NT2/D1 (cell line): ENCODE measurements at regions not wholly inside any gene's neighbourhood (a gene's known extent, or its start where the extent isn't known, plus 50 kb on each side); places are given as distances from the start of the nearest gene placed in this dataset.
"Not testable (repeated sequence)": the region's sequence is repeated elsewhere in the genome, so short reads cannot be mapped to it uniquely, and the experiment has no call there.

Source experiments
- DNase-seq: peaks from one replicate; pipeline ENCODE4 v3.0.0-alpha.2; 2011; ENCODE audit warnings: low read depth, low spot score
- H3K27me3 ChIP-seq: 2 replicates; pipeline ENCODE4 v1.6.0; 2011; ENCODE audit warnings: mild to moderate bottlenecking; ENCODE audit not compliant: insufficient read length, insufficient read depth
- H3K36me3 ChIP-seq: 2 replicates; pipeline ENCODE4 v1.6.1; 2011; ENCODE audit warnings: mild to moderate bottlenecking, low read length, mixed read lengths; ENCODE audit not compliant: insufficient read depth, insufficient read length
- H3K4me1 ChIP-seq: 2 replicates; pipeline ENCODE4 v1.5.1; 2011; ENCODE audit not compliant: insufficient read depth, insufficient read length
- H3K4me3 ChIP-seq: 2 replicates; pipeline ENCODE4 v1.5.1; 2011; ENCODE audit warnings: low read depth; ENCODE audit not compliant: insufficient read length
- H3K9ac ChIP-seq: 2 replicates; pipeline ENCODE4 v1.6.0; 2011; ENCODE audit warnings: low read depth; ENCODE audit not compliant: insufficient read length
- H3K9me3 ChIP-seq: 2 replicates; pipeline ENCODE4 v1.5.1; 2011; ENCODE audit warnings: mild to moderate bottlenecking, low read length; ENCODE audit not compliant: insufficient read depth
- SUZ12 ChIP-seq: IDR thresholded peaks from 2 replicates; pipeline ENCODE4 v1.6.1; 2011; ENCODE audit not compliant: insufficient read length, insufficient read depth; ENCODE audit errors: extremely low read depth
- YY1 ChIP-seq: IDR thresholded peaks from 2 replicates; pipeline ENCODE4 v1.6.1; 2011; ENCODE audit not compliant: insufficient read length, insufficient read depth
- ZNF274 ChIP-seq: IDR thresholded peaks from 2 replicates; pipeline ENCODE4 v1.6.1; 2011; ENCODE audit warnings: mild to moderate bottlenecking, low read depth, low read length

DNA sequence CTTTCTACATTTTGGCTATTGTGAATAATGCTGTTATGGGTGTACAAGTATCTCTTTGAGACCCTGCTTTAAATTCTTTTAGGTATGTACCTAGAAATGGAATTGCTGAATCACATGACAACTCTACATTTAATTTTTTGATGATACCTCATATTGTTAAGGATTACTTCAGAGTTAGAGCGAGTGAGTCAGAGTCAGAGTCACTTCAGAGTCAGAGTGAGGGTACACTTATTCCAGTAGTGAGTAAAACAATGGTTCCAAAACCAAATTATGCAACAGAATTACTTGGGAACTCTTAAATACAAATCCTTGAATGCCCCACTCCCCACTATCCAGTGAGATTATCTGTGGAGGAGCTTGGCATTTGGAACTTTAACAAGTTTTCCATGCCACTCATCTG, 50.3 kb upstream of the SNRK start:
- H3K4me1 ChIP-seq, result no peaks in the 10 kb centered on the region
- no peaks in the 10 kb centered on the region for H3K36me3 ChIP-seq
- H3K4me3 ChIP-seq, result no peak overlapping the region
- no peak for DNase-seq
- no peak overlapping the region for H3K9ac ChIP-seq
- H3K9me3 ChIP-seq, result no peaks in the 10 kb centered on the region
- TF ChIP-seq YY1, result no peak
- TF ChIP-seq ZNF274, result no peak
- no peak for TF ChIP-seq SUZ12
- H3K27me3 ChIP-seq, result no peaks in the 10 kb centered on the region

- Histone ChIP-seq H3K9ac (no peak overlapping the region), H3K4me3 (no peak overlapping the region), H3K9me3 (no peaks in the 10 kb centered on the region), H3K27me3 (no peaks in the 10 kb centered on the region), H3K36me3 (no peaks in the 10 kb centered on the region), H3K4me1 (no peaks in the 10 kb centered on the region)
- TF ChIP-seq ZNF274 (no peak), YY1 (no peak), SUZ12 (no peak)
- no peak for DNase-seq
These were observed 53.3 kb upstream of the SNRK start for GRCh38 chr3:43233062-43233461.

DNA sequence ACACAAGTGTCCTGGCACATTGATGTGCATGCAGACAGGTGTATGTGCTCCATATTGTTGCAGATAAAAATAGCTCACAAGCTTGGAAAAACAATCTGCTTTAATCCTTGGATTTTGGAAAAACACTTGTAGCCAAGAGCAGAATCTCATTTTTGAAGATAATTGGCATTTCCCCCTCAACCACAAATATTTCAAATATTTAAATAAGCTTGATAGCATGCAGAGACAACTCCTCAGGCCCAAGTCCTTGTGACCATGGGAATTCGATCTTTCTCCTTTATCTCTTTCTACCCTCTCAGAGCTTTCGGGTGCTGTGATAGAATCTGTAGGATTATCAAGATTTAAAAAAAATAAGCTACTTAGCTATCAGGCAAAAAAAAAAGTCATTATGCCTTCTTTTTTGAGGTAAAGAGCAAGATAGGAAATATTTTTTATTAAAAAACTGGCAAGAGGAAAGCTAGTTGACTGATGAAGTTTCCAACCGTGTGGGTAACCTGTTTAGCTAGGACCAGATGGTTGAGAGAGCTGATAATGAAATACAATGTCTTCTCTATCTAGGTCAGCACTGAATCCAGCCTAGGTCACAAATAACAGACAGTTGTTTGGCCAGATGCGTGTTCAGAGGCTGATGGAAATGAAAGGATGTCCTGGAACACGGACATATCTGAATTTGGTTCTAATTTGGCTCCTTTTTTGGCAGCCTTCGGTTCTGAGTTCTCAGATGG, 54.9 kb upstream of the SNRK start:
- H3K9me3 ChIP-seq, result peaks cover 10% of the 10 kb centered on the region
- no peak for DNase-seq
- no peak overlapping the region for H3K9ac ChIP-seq
- H3K36me3 ChIP-seq, result no peaks in the 10 kb centered on the region
- no peak for TF ChIP-seq YY1
- TF ChIP-seq SUZ12, result no peak
- TF ChIP-seq ZNF274, result no peak
- no peak overlapping the region for H3K4me3 ChIP-seq
- no peaks in the 10 kb centered on the region for H3K27me3 ChIP-seq
- no peaks in the 10 kb centered on the region for H3K4me1 ChIP-seq

GRCh38 chr3:43229865-43230264, 56.5 kb upstream of the SNRK start:
- H3K36me3 ChIP-seq, H3K9ac ChIP-seq, DNase-seq, H3K4me3 ChIP-seq, H3K27me3 ChIP-seq, H3K4me1 ChIP-seq: not testable (repeated sequence)
- H3K9me3 ChIP-seq, result peaks cover 12% of the 10 kb centered on the region

GRCh38 chr3:43227685-43228084, 58.7 kb upstream of the SNRK start:
- not testable (repeated sequence) for DNase-seq, H3K36me3 ChIP-seq, H3K9ac ChIP-seq, H3K4me1 ChIP-seq, H3K4me3 ChIP-seq, H3K27me3 ChIP-seq
- peaks cover 21% of the 10 kb centered on the region for H3K9me3 ChIP-seq

DNA sequence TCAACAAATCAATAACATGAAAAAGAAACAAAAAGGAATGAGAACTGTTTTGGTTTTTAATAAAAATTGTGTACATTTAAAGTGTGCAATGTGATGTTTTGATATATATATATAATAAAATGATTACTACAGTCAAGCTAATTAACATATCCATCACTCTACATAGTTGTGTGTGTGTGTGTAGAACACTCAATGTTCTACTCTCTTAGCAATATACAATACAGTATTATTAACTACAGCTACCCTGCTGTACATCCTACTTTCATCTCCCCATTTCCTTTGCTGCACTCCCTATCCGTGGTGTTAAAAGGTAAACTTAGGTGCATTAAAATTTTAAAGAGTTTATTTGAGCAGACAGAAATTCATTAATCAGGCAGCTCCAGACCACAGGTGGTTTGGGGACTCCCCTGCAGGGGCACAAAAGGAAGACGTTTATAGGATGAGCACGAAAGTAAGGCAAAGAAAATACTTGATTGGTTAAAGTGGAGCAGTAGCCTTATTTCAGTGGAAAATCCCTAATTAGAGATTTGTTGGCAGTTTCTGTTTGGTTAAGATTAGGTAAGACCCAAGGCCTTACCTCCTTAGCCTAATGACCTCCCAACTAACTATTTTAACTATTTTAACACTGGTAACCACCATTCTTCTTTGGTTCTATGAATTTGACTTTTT, 61.8 kb upstream of the SNRK start:
- no peak for DNase-seq
- no peak overlapping the region for H3K4me3 ChIP-seq
- TF ChIP-seq YY1, result no peak
- TF ChIP-seq SUZ12, result no peak
- TF ChIP-seq ZNF274, result no peak
- no peaks in the 10 kb centered on the region for H3K36me3 ChIP-seq
- H3K4me1 ChIP-seq, result no peaks in the 10 kb centered on the region
- no peak overlapping the region for H3K9ac ChIP-seq
- H3K27me3 ChIP-seq, result no peaks in the 10 kb centered on the region
- peaks cover 22% of the 10 kb centered on the region for H3K9me3 ChIP-seq

DNA sequence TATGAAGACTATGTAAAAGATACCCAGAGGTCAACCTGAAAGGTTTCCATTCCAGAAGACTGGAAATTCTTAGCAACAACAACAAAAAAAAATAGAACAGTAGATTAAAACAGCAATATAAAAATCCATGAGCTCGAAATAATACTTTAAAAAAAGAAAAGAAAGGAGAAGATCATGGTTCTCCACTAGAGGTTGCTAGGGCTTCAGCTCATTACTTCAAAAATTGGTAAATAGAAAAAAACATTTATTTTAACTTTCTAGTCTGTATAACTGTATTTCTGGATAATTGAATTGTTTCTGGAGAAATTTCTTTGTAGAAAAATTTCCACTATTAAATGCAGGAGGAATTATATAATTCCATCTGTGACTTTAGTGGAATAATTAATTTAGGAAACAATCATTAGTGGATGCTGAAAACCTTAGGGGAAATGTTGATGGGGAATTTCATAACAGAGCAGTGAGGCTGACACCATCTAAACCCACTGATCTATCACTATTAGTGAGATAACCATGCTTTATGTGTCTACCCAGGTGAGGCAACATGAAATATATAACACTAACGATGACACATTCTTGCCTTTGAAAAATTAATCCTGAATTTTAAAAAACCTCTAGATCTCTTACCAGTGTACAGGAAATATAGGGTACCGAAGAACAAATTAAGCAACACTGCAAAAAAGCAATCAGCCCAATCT, 62.5 kb upstream of the SNRK start:
- TF ChIP-seq ZNF274 (no peak), SUZ12 (no peak), YY1 (no peak)
- H3K36me3 ChIP-seq, result no peaks in the 10 kb centered on the region
- no peak for DNase-seq
- H3K9me3 ChIP-seq, result peaks cover 22% of the 10 kb centered on the region
- H3K9ac ChIP-seq, result no peak overlapping the region
- no peaks in the 10 kb centered on the region for H3K27me3 ChIP-seq
- H3K4me1 ChIP-seq, result no peaks in the 10 kb centered on the region
- H3K4me3 ChIP-seq, result no peak overlapping the region
